HG03103 (cell line): ENCODE measurements at regions not wholly inside any gene's neighbourhood (a gene's known extent, or its start where the extent isn't known, plus 50 kb on each side); places are given as distances from the start of the nearest gene placed in this dataset.

Source experiments
- ATAC-seq: cut with Tn5 transposase; IDR thresholded peaks from one replicate; pipeline ENCODE4 v1.9.1; 2021; ENCODE audit warnings: low read depth; ENCODE audit not compliant: unreplicated experiment

GRCh38 chr5:158414780-158415179, 555.8 kb upstream of the CLINT1 start:
- no peak for ATAC-seq

DNA sequence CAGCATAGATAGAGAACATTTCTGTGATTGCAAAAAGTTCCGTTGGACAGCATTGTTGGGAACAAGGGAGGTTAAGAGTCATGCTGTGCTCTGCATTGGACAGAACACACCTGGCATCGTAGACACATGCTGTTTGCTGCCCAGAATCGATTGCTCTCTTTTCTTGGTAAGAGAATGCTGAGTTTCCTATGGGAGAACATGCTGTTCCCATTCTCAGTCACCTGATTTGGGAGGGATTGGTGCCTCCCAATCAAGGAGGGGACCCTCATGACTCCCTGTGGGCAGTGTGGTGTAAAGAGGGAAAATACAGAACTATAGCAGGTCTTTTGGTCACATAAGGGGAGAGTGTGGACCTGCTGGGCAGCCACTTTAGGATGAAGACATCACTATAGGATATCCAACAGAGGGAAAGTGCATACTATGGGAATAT, 555.4 kb upstream of the CLINT1 start:
- no peak for ATAC-seq

GRCh38 chr5:158413122-158413680, 554.3 kb upstream of the CLINT1 start:
- no peak for ATAC-seq

- no peak for ATAC-seq
These were observed 552.0 kb upstream of the CLINT1 start for GRCh38 chr5:158410976-158411375.

DNA sequence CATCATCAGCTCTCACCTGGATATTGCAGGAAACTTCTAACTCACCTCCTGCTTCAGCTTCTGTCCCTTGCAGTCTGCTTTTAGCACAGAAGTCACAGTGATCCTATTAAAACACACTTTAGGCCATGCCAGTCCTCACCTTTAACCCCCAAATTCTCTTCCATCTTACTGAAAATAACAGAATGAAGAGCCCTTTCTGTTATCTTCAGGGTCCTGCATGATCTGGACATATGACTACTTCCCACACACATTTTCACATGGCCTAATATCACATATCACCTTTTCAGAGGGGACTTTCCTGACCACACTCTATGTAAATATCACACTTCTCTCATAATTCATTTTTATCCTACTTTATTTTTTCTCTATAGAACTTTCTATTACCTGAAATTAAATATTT, 550.6 kb upstream of the CLINT1 start:
- ATAC-seq, result no peak

GRCh38 chr5:158407824-158408195, 548.9 kb upstream of the CLINT1 start:
- ATAC-seq, result no peak

DNA sequence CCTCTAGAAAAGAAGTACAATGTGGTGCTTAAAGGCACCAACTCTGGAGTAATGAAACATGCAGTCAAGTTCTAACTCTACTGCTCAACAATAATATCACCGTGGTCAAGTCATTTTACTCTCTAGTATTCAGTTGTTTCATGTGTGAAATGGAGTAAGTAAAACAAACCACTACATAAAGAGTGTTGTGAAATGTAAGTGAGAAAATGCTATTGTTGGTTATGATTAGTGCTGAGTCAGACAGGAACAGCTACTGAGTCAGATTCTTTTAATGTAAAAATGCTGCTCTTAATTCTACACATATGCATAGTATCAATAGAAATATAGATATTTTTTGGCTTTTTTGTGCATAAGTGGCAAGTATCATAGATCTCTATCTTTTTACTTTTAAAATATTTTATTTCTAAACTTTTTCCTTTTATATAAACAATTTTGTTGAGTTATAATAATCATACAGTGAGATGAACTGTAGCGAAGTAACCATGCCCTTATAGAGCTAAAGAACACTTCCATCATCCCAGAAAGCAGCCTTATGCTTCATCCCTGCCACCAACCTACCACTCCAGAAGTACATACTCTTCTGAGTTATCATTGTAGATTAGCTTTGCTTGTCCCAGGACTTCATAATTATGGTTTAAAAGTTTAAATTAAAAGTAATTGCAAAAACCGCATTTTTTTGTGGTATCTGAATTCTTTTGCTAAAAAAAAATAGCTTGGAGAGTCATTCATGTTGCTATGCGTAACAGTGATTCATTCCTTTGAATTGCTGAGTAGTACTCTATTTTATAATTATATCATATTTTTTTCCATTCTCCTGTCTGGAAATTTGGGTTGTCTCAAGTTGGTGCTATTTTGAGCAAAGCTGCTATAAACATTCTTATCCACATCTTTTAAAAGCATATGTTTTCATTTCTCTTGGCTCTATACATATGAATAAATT, 548.2 kb upstream of the CLINT1 start:
- no peak for ATAC-seq

- ATAC-seq, result peak; percentile 82
These were observed 539.6 kb upstream of the CLINT1 start for GRCh38 chr5:158398360-158399201.

GRCh38 chr5:158397278-158397677, 538.3 kb upstream of the CLINT1 start:
- no peak for ATAC-seq

DNA sequence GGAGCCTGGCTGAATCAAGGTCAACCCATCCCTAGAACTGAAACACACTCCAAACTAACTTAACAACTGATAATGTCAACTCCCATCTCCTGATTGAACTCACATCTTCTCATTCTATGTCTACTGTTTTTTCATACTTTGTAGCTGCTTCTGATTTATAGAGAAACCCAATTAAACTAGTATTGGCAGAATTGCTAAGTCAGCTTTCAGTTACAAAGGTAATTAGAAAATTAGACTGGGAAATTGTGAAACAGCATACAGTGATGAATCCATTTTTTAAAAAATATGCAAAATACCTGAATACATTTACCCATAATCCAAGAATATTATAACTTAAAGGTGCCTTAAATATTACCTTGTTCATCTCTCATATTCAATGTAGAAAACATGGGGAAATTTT, 535.2 kb upstream of the CLINT1 start:
- ATAC-seq, result no peak

DNA sequence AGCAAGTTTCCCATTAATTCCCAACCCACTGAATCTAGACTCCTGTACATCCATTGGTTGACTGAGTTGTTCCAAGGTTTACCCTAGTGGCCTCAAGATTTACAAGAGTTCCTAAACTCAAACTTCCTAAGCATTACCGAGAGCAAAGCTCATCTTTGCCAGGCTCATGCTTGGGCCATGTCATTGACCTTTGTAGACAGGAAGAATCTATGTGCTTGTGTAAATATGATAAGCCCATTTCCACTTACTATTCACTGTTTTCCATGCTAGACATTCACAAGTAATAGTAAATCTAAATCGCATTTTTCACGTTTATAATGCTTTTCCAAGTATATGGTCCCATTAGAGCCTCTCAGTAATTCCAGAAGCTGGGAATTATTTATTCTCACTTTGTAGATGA, 534.5 kb upstream of the CLINT1 start:
- no peak for ATAC-seq

DNA sequence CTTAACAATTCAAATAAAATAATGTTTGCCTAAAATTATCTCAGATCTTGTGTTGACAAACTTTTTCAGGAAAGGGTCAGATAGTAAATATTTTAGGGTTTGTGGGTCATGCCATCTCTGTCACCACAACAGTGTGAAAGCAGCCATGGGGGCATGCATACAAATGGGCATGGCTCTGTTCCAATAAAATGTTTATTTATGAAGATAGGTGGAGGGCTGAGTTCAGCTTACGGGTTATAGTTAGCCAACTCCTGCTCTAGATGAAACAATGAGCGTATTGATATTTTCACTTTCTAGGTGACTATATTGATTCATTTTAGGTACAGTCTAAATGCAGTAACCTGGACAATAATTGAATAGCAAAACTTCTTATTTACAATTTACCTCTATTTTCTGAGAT, 533.8 kb upstream of the CLINT1 start:
- no peak for ATAC-seq

- ATAC-seq, result no peak
These were observed 531.6 kb upstream of the CLINT1 start for GRCh38 chr5:158390577-158390976.

- no peak for ATAC-seq
These were observed 530.8 kb upstream of the CLINT1 start for GRCh38 chr5:158389786-158390185.

DNA sequence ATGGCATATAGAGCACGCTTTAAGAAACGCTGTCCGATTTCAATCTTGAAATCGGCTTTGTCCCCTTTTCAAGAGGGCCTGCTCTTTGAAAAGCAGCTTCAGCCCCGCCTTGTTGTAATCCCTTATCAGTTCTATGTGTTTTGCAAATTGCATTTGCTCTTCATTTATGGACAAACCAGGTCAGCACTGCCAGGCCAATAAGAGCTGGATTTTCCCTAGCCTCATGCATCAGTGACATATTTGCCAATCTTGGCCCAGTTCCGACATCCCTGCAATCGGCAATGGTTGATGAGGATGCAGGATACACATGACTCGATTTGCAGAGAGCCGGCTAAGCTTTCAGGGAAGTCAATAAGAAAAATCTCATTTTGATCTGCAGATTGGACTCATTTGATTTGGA, 529.1 kb upstream of the CLINT1 start:
- ATAC-seq, result no peak

GRCh38 chr5:158387499-158387898, 528.6 kb upstream of the CLINT1 start:
- ATAC-seq, result no peak

- ATAC-seq, result no peak
These were observed 527.0 kb upstream of the CLINT1 start for GRCh38 chr5:158385982-158386381.

DNA sequence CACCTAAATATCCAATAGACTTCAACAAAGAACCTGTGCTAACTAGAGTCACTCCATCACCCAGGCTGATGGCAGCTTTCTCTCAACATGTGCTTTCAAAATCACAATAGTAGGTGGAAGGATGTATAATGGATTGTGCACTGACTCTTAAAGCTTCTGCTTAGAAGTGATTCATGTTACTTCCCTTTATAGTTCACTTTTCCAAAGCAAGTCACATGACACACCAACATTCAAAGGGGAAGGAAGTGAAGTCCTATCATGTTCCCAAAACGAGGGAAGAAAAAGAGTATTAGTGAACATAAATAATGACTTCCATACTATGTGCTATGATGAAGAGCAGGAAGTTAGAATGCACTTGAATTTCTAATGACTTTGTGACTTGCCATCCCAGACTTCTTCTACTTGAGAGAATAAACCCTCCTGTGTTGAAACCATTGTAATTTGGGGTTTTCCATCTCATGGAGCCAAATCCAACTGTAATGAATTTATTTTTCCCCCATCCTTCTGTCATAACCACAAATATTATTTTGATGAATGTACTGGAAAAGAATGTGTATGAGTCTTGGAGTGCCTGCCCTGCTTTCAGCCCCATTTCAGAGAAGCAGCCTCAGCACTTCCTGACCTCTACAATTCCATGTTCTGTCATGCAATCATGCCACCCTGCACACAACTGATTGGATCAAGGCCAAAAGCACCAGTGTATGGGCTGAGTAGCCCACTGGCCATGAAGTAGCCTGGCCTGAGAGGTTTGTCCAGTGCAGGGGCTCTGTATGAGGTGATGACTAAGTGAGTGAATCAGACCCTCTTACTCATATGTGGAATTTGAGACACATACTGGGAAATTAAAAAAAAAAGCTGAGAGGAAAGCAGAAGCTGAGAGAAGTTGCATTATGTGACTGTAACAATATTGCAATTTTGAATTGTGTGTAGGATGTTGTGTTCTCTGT, 525.9 kb upstream of the CLINT1 start:
- ATAC-seq, result no peak

GRCh38 chr5:158383486-158383885, 524.5 kb upstream of the CLINT1 start:
- ATAC-seq, result no peak

DNA sequence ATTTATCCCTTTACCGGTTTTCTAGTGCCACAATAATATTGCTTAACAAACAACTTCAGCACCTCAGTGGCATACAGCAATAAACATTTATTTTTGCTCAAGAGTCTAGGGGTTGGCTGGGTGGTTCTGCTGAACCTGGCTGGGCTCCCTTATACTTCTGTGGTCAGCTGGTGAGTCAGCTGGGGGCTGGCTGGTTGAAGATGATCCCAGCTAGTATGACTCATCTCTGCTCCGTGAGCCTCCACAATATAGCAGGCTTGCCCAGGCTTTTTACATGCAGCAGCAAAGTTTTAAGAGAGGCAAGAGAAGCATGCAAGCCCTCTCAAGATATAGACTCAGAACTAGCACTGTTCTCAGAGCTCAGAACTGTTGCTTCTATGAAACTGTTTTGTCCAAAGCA, 523.5 kb upstream of the CLINT1 start:
- peak; percentile 98 for ATAC-seq
